Ecto neural progenitor cell (in vitro differentiated cells): ENCODE measurements at regions not wholly inside any gene's neighbourhood (a gene's known extent, or its start where the extent isn't known, plus 50 kb on each side); places are given as distances from the start of the nearest gene placed in this dataset.
A peak's percentile ranks its signal among the peaks of the same experiment; 100 is the strongest.
"Not testable (repeated sequence)": the region's sequence is repeated elsewhere in the genome, so short reads cannot be mapped to it uniquely, and the experiment has no call there.

Source experiments
- DNase-seq: peaks from one replicate; pipeline ENCODE4 v3.0.0-alpha.2; 2018; ENCODE audit warnings: low spot score

- peak; percentile 90 for DNase-seq
Observed at GRCh38 chr6:27772261-27773001, 139.8 kb downstream of the OR2B2 start.

- DNase-seq, result peak; percentile 45
Observed at GRCh38 chr6:27771235-27771634, 141.0 kb downstream of the OR2B2 start.

GRCh38 chr6:27770724-27771123 lies 141.5 kb downstream of the OR2B2 start:
- DNase-seq, result peak; percentile 19

GRCh38 chr6:27768556-27768955 lies 143.6 kb downstream of the OR2B2 start:
- no peak for DNase-seq

GRCh38 chr6:27767851-27768250 lies 144.3 kb downstream of the OR2B2 start:
- DNase-seq, result peak; percentile 14

GRCh38 chr6:27766405-27766804 lies 145.8 kb downstream of the OR2B2 start:
- DNase-seq, result no peak

GRCh38 chr6:27765028-27765590 lies 147.1 kb downstream of the OR2B2 start:
- no peak for DNase-seq

GRCh38 chr6:27761391-27761790 lies 150.8 kb downstream of the OR2B2 start:
- DNase-seq, result no peak

- no peak for DNase-seq
Observed at GRCh38 chr6:27760464-27760863, 151.7 kb downstream of the OR2B2 start.

- no peak for DNase-seq
Observed at GRCh38 chr6:27759930-27760329, 152.3 kb downstream of the OR2B2 start.

- DNase-seq, result no peak
Observed at GRCh38 chr6:27758491-27758890, 153.7 kb downstream of the OR2B2 start.

- peak; percentile 73 for DNase-seq
Observed at GRCh38 chr6:27757307-27757706, 154.9 kb downstream of the OR2B2 start.

GRCh38 chr6:27755768-27756167 lies 156.4 kb downstream of the OR2B2 start:
- DNase-seq, result no peak

GRCh38 chr6:27754408-27754782 lies 157.8 kb downstream of the OR2B2 start:
- no peak for DNase-seq

- DNase-seq, result peak; percentile 88
Observed at GRCh38 chr6:27753668-27754407, 158.4 kb downstream of the OR2B2 start.

GRCh38 chr6:27752038-27752885 lies 159.9 kb downstream of the OR2B2 start:
- DNase-seq, result peak; percentile 75

GRCh38 chr6:27748661-27749060 lies 163.5 kb downstream of the OR2B2 start:
- DNase-seq, result no peak

GRCh38 chr6:27747637-27748036 lies 164.6 kb downstream of the OR2B2 start:
- no peak for DNase-seq

GRCh38 chr6:27746860-27747259 lies 165.3 kb downstream of the OR2B2 start:
- not testable (repeated sequence) for DNase-seq

- no peak for DNase-seq
Observed at GRCh38 chr6:27743787-27744186, 168.4 kb downstream of the OR2B2 start.

GRCh38 chr6:27742833-27743573 lies 169.2 kb downstream of the OR2B2 start:
- DNase-seq, result no peak

GRCh38 chr6:27739902-27740301 lies 172.3 kb downstream of the OR2B2 start:
- DNase-seq, result not testable (repeated sequence)
